GM12874 (cell line): ENCODE measurements at regions not wholly inside any gene's neighbourhood (a gene's known extent, or its start where the extent isn't known, plus 50 kb on each side); places are given as distances from the start of the nearest gene placed in this dataset.

Source experiments
- CTCF ChIP-seq: IDR thresholded peaks from 2 replicates; pipeline ENCODE4 v1.5.1; 2011; ENCODE audit warnings: low read depth, mild to moderate bottlenecking, control low read depth, low read length, moderate library complexity; ENCODE audit not compliant: insufficient read depth

GRCh38 chr2:52703004-52703403 lies 1064.6 kb upstream of the CHAC2 start:
- TF ChIP-seq CTCF: no peak

DNA sequence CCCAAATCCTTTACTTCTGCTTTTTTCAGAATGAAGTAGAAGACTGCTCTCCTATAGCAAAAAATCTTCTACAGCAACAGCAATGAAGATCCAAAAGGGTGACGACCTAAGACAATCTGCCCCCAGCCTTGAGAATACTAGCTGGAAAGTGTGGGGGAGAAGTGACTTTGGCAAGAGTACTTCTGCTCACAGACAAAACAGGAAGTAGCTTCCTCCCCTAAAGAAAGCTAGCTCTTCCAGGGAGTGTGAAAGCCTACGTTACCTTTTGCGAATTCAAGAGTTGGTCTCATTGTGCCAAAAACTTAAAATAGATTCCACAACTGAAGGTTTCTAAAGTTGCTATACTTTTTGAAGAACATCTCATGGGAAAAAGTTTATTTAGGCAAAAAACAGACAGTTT lies 1069.2 kb upstream of the CHAC2 start:
- no peak for TF ChIP-seq CTCF

DNA sequence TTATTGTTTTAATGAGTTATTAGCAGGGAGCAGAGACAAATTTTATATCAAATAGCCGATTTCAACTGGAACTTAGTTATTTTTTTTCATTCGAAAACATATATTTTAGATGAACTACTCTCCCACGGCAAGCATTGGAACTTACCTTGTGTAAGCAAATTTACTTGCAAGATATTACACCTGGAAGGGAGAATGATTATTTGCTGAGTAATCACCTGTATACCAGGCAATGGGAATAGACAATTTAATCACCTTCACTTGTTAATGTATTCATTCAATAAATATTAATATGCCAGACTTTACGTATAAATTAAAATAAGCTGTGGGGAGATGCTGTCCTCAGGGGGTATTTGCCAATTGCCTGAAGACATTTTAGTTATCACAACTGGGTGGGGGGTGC lies 1069.9 kb upstream of the CHAC2 start:
- TF ChIP-seq CTCF: no peak

GRCh38 chr2:52695731-52696130 lies 1071.9 kb upstream of the CHAC2 start:
- no peak for TF ChIP-seq CTCF

DNA sequence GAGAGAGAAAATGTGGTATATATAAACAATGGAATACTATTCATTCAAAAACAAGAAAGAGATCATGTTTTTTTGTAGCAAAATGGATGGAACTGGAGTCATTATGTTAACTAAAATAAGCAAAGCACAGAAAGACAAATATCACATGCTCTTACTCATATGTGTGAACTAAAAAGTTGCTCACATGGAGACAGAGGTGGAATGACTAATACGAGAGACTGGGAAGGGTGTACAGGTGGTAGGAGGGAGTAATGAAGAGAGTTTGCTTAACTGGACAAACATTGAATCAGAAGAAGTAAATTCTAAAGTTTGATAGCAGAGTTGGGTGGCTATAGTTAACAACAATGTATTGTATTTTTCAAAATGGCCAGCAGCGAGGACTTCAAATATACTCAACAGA lies 1080.7 kb upstream of the CHAC2 start:
- no peak for TF ChIP-seq CTCF

GRCh38 chr2:52676056-52676455 lies 1091.5 kb upstream of the CHAC2 start:
- no peak for TF ChIP-seq CTCF

DNA sequence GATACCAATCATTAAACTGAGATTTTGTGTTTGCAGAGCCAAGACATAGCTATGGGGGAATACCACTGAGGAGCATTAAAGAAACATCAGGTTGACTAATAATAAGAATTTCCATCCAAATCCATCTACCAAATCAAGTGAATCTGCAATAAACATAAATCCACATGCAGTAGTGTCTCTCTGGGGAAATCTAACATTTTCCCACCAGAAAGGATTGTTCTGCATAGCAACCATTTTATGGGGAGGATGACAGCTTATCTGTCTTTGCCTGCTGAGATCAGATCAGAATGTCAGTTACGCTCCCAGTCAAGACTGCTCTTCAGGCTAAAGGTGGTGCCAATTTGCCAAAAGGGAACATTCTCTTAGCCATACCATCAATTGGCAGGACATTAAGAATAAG lies 1098.9 kb upstream of the CHAC2 start:
- no peak for TF ChIP-seq CTCF

DNA sequence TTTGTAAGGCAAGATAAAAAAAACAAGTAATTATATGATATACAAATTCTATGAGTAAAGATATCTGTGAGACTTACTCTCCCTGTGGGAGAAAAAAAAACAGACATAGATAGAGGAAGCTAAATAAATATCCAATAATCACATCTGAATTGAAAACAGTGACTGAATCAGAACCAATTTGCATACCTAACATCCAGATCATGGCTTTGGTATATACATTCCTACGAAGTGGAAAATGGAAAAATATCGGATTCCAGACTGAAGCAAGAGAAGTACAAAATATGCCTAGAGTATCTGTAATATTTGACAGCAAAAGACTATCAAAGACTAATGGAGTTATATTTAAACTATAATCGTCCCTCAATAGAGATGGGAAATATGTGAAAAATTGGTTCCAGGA lies 1108.1 kb upstream of the CHAC2 start:
- no peak for TF ChIP-seq CTCF
